Mesodermal cell (in vitro differentiated cells): ENCODE measurements at regions not wholly inside any gene's neighbourhood (a gene's known extent, or its start where the extent isn't known, plus 50 kb on each side); places are given as distances from the start of the nearest gene placed in this dataset.
"Not testable (repeated sequence)": the region's sequence is repeated elsewhere in the genome, so short reads cannot be mapped to it uniquely, and the experiment has no call there.

Experiments used
- H3K27ac ChIP-seq: 2 replicates; pipeline ENCODE4 v1.7.0; 2013; ENCODE audit warnings: mild to moderate bottlenecking, low read depth, low read length, moderate library complexity; ENCODE audit not compliant: severe bottlenecking
- H3K36me3 ChIP-seq: 2 replicates; pipeline ENCODE4 v1.7.1; 2013; ENCODE audit warnings: mild to moderate bottlenecking, low read length, moderate library complexity; ENCODE audit not compliant: control insufficient read depth, insufficient read depth
- H3K4me1 ChIP-seq: one replicate; pipeline ENCODE4 v1.7.1; 2013; ENCODE audit warnings: mild to moderate bottlenecking, low read length; ENCODE audit not compliant: insufficient read depth, control insufficient read depth, poor library complexity, severe bottlenecking
- H3K4me3 ChIP-seq: 2 replicates; pipeline ENCODE4 v1.7.0; 2013; ENCODE audit warnings: low read length, control low read depth, mild to moderate bottlenecking; ENCODE audit not compliant: insufficient read depth, poor library complexity, severe bottlenecking; ENCODE audit errors: extremely low read depth
- H3K9me3 ChIP-seq: 2 replicates; pipeline ENCODE4 v1.7.1; 2013; ENCODE audit warnings: mild to moderate bottlenecking, low read length, moderate library complexity; ENCODE audit not compliant: control insufficient read depth
- WGBS, 2 experiments: methylation state at CpG; one replicate each; pipeline ENCODE4 v1.1.5; 2013; ENCODE audit warnings: missing lambda C conversion rate in 2 of 2; ENCODE audit not compliant: insufficient coverage in 2 of 2; 5-methylcytosine and 5-hydroxymethylcytosine counted together

DNA sequence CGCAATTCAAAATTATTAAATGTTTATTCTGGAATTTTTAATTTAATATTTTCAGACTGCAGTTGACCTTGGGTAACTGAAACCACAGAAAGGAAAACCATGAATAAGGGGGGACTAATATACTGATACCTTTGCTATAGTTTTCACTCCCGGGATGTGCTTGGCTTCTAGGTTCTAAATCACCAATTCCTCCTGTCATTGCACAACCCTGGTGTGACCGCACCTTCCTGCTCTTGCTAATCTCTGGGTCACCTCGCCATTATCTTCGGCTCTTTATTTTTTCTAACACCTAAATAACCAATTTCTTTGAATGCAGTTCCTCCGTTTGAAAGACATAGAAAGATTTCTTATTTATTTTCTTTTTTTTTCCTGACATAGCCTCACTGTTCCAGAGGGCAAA lies 634.5 kb upstream of the GOT2 start:
- Histone ChIP-seq H3K36me3 (no peaks in the 10 kb centered on the region), H3K4me3 (no peak overlapping the region), H3K27ac (no peak overlapping the region), H3K4me1 (no peaks in the 10 kb centered on the region), H3K9me3 (no peaks in the 10 kb centered on the region)
- WGBS, 2 experiments, result 71 to 100% methylated on average over 2 to 4 of the region's 6 CpGs

DNA sequence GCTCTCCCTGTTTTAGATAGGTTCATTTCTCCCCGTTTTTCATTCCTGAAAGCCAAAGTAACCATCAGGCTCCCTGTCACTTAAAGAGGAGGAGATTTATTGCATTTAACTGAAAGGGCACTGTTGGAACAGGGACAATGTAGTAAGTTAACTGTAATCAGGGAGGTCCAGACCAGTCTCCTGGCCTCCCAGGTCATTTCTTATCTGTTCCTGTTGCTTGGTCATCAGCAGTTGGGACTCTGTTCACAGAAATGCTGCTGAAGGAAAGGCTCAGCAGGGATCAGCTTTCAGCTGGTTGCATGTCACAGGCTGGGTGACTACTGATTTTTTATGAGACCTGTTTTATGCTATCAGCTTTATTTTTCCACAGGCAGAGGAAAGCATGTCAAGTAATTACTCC lies 622.6 kb upstream of the GOT2 start:
- peak overlapping the region; percentile 3 for H3K27ac ChIP-seq
- no peaks in the 10 kb centered on the region for H3K36me3 ChIP-seq
- no peak overlapping the region for H3K4me3 ChIP-seq
- no peaks in the 10 kb centered on the region for H3K9me3 ChIP-seq
- WGBS, 2 experiments, result 40% methylated on average over 1 of the region's 1 CpG; no CpG with 5 or more reads in 1 of the 2 experiments
- no peaks in the 10 kb centered on the region for H3K4me1 ChIP-seq

DNA sequence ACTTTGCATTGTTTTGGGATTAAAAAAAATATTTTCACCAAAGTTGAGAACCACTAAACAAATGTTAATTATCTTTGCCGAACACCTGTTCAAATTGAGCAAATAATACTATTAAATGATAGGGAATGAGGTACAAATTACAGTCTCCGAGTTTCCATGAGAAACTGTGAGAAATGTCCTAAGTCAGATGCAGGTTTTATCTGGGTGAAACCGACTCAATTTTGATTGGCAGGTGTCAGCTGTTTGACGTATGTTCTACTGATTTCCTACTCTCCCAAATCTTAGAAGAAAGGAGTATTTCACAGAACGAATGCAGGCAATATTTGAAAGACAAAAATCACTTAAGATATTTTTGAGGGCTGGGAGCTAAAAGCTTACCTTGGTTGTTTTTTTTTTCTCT lies 622.0 kb upstream of the GOT2 start:
- Histone ChIP-seq H3K4me1 (no peaks in the 10 kb centered on the region), H3K4me3 (no peak overlapping the region), H3K36me3 (no peaks in the 10 kb centered on the region), H3K27ac (no peak overlapping the region), H3K9me3 (no peaks in the 10 kb centered on the region)
- 50% methylated on average over 2 of the region's 5 CpGs; no CpG with 5 or more reads in 1 of the 2 experiments for WGBS, 2 experiments

DNA sequence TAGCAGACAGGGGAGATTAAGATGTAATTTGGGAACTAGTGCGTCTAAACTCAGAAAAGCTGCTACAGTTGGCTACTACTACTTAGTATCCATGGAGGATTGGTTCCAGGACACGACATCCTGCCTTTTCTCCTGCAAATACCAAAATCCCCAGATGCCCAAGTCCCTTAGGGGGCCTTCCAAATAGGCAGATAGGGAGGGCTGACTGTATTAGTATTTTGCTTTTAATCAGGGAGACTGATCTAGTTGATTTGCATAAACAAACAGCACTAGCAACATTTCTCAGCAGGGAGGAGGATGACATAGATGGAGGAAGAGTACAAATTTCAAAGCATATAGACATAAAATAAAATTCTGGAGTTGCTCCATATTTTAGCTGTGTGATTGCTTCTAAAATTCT lies 621.6 kb upstream of the GOT2 start:
- Histone ChIP-seq H3K9me3 (no peaks in the 10 kb centered on the region), H3K4me3 (no peak overlapping the region), H3K36me3 (no peaks in the 10 kb centered on the region), H3K4me1 (no peaks in the 10 kb centered on the region), H3K27ac (no peak overlapping the region)
- 0 to 60% methylated on average over 1 to 2 of the region's 2 CpGs for WGBS, 2 experiments

DNA sequence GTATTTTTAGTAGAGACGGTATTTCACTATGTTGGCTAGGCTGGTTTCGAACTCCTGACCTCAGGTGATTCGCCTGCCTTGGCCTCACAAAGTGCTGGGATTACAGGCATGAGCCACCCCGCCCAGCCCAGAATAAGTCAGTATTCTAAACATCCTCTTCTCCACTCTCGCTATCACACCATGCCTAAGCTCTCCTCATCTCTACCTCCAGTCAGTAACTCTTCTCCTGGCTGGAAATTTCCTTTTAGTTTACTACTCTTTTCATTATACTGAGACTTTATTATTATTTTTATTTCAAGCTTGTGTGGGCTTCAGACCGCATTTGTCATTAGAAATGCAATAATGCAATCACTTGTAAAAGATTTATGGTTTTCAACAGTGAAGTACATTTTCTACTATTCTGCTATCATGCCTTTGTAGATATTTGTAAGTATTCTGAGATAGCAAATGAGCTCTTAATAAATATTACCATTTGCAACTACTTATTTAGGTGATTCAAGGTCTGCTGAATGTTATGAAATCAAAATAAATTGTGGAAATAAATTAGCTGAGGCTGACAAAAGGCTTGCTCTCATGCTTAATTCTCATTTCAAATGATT lies 617.3 kb upstream of the GOT2 start:
- no peak overlapping the region for H3K27ac ChIP-seq
- no peaks in the 10 kb centered on the region for H3K9me3 ChIP-seq
- no peaks in the 10 kb centered on the region for H3K4me1 ChIP-seq
- H3K4me3 ChIP-seq, result no peak overlapping the region
- H3K36me3 ChIP-seq, result no peaks in the 10 kb centered on the region
- 93 to 97% methylated on average over 4 to 5 of the region's 6 CpGs for WGBS, 2 experiments

DNA sequence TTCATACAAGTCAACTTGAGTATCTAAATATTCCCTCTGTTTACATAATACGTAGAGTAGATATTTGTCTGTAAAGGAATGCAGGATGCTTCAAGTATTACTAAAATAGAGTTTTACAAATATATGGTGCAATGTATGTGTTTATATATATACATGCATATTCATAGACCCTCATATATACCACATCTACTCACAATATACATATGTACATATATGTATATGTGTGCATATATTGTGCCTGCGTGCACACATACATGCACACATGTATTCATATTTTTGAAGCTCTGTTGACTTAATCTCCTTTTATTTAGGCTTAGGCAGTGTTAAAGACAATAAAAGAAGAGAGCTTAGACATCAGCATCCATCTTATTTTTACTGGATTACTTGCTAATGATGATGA lies 616.6 kb upstream of the GOT2 start:
- no CpG with 5 or more reads among the region's 2 CpGs for WGBS, 2 experiments
- Histone ChIP-seq H3K27ac (no peak overlapping the region), H3K36me3 (no peaks in the 10 kb centered on the region)

DNA sequence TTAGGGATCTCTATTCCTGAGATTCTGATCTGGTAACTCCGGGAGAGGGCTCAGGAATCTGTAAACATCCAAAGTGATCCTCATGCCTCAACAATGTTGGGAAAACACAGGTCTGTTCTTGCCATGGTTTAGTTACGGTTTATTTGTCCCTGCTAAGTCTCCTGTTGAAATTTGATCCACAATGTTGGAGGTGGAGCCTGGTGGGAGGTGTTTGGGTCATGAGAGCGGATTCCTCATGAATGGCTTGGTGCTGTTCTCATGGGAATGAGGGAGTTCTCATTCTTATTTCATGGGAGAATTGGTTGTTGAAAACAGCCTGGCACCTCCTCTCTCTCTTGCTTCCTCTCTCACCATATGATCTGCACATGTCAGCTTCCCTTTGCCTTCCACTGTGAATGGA lies 608.6 kb upstream of the GOT2 start:
- 69 to 83% methylated on average over 2 to 3 of the region's 3 CpGs for WGBS, 2 experiments
- peaks cover 3% of the 10 kb centered on the region for H3K4me1 ChIP-seq
- no peaks in the 10 kb centered on the region for H3K9me3 ChIP-seq
- H3K4me3 ChIP-seq, result no peak overlapping the region
- no peak overlapping the region for H3K27ac ChIP-seq
- H3K36me3 ChIP-seq, result no peaks in the 10 kb centered on the region

More for the DNA sequence above, 616.6 kb upstream of the GOT2 start:
- Histone ChIP-seq H3K4me1 (no peaks in the 10 kb centered on the region), H3K4me3 (no peak overlapping the region), H3K9me3 (no peaks in the 10 kb centered on the region)

DNA sequence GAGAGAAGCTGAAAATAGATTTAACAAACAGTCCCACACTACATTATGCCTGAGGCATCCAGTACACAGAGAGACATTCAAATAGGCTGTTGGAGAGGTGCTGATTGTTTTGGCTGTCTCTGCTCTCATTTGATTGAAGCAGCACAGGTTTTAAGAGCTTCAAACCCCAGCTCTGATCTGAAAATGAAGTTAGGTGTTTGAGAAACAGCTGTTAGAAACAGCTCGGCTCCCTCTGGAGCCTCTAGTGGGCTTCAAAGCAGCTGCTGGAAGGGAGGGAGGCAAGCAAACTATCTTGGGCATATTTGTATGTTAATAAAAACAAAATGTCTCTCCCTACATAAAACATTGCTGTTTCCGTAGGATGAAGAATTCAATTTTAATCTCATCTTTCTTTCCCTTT lies 607.3 kb upstream of the GOT2 start:
- H3K9me3 ChIP-seq, result no peaks in the 10 kb centered on the region
- 20 to 60% methylated on average over 1 of the region's 2 CpGs for WGBS, 2 experiments
- H3K4me3 ChIP-seq, result no peak overlapping the region
- H3K4me1 ChIP-seq, result peaks cover 3% of the 10 kb centered on the region
- H3K36me3 ChIP-seq, result no peaks in the 10 kb centered on the region
- no peak overlapping the region for H3K27ac ChIP-seq

DNA sequence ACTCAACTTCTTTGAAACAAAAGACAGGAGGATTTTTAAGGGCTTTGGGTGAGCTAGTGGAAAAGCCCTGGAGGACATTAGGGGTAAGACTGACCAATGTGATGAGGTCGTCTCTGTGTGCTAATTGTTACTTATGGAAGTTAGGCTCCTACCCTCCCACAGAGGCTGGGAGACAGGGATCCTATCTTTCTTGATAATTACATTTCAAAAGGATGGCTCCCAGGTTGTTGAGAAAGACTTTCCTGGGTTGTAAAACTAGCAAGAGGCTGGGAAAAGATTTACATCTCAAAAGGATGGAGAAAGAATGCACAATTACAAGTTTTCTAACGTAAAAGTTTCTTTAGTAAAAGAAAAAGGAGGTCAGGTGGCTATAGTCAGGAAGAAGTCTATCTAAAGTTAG lies 605.8 kb upstream of the GOT2 start:
- H3K9me3 ChIP-seq, result no peaks in the 10 kb centered on the region
- H3K36me3 ChIP-seq, result no peaks in the 10 kb centered on the region
- 23% methylated on average over 1 of the region's 2 CpGs; no CpG with 5 or more reads in 1 of the 2 experiments for WGBS, 2 experiments
- no peak overlapping the region for H3K4me3 ChIP-seq
- no peak overlapping the region for H3K27ac ChIP-seq
- H3K4me1 ChIP-seq, result peaks cover 3% of the 10 kb centered on the region

DNA sequence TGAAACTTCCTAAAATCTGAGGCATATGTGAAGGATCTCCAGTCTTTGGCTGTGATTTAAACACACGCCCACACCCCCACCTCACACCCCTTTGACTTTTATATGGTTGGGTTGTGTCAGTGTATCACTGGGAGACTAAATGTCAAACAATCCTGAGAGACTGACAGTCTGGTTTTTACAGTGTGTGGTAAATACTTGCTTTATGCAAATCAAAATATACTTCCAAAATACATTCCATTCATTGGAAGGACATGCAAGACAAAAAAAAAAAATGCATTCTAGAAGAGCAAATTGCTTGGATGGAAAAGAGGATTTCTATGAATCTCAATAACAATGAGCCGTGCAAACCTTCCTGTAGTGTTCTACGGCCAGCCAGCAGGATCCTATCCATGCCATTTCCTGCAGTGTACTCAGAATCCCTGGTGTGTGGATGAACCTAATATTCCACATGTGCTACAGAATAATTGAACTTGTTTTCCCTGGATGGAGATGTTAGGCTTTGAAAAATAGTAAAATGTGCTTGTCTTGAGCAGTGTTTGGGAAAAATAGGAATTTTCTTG lies 602.1 kb upstream of the GOT2 start:
- Histone ChIP-seq H3K4me3 (no peak overlapping the region), H3K9me3 (no peaks in the 10 kb centered on the region), H3K4me1 (no peaks in the 10 kb centered on the region), H3K27ac (no peak overlapping the region), H3K36me3 (no peaks in the 10 kb centered on the region)
- WGBS, 2 experiments, result 77% methylated on average over 2 of the region's 3 CpGs; no CpG with 5 or more reads in 1 of the 2 experiments

DNA sequence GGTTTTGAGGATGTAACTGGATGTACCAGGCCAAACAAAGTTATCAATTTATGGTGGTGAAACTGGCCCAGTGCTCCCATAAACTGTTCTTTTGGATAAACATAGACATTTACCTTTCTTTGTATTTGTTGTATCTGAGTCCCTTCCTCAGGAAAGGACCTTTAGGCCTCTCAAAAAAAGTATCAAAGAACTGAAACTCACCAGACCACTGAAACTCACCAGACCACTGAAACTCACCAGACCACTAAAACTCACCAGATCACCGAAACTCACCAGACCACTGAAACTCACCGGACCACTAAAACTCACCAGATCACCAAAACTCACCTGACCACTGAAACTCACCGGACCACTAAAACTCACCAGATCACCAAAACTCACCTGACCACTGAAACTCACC lies 597.6 kb upstream of the GOT2 start:
- not testable (repeated sequence) for H3K4me1 ChIP-seq, H3K36me3 ChIP-seq, H3K4me3 ChIP-seq, H3K27ac ChIP-seq, H3K9me3 ChIP-seq
- WGBS, 2 experiments, result 95% methylated on average over 3 of the region's 3 CpGs
